ENCODE measurements at regions not wholly inside any gene's neighbourhood (a gene's known extent, or its start where the extent isn't known, plus 50 kb on each side); places are given as distances from the start of the nearest gene placed in this dataset.

DNA sequence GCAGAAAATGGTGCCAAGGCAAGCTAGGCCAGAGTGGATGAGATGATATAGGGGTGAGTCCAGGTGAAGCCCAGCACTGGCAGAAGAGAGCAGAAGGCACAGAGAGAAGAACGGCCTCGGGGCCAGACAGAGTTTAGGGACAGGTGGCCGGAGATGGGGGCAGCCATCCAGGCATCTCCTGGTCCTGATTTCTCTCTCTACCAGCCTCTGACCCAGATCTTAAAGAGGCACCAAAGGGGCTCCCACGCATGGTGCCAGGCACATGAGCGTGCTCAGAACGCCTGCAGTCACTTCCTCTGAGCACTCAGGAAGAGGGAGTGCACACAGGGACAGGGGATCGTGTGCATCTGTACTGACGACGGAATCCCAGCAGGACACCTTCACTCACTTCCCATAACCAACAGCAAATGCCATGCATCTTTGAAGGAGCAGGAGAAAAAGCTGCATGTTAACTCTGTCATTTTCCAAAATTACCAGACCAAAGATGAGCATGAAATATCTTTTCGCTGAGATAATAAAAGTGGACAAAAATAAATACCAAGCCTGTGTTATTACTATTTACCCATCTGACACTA, 427.8 kb upstream of the MYT1L start:
- CTCF ChIA-PET (ENCODE audit: partially characterized antibody), result no interaction called here

More for the DNA sequence above, 427.8 kb upstream of the MYT1L start:
- H2BK5ac ChIP-seq (ENCODE audit: low read depth, low read length), result no peak overlapping the region
- no peak overlapping the region for H3K9ac ChIP-seq (replicated peaks in 1 of 4; ENCODE audit: extremely low read depth in 1 of 4, low read depth in 3 of 4, low read length in 3 of 4)
- H3K18ac ChIP-seq (ENCODE audit: extremely low read depth, low read length), result no peak overlapping the region
- POLR2A ChIA-PET (ENCODE audit: partially characterized antibody), result no interaction called here
- no peaks in the 10 kb centered on the region for H3K23me2 ChIP-seq (ENCODE audit: low read depth, low read length)
- no peaks in the 10 kb centered on the region for H3K36me3 ChIP-seq (ENCODE audit: control insufficient read depth in 2 of 4, insufficient read depth in 4 of 4, low read length in 3 of 4)
- peaks cover 16% of the 10 kb centered on the region in 2 experiments for H3K9me3 ChIP-seq (ENCODE audit: insufficient read depth in 2 of 2, low read depth in 1 of 2, low read length in 1 of 2)
- H3K79me1 ChIP-seq (ENCODE audit: low read depth, low read length), result no peaks in the 10 kb centered on the region
- H2BK120ac ChIP-seq (replicated peaks; ENCODE audit: low read depth, low read length), result no peak overlapping the region
- H3K27ac ChIP-seq (ENCODE audit: low read depth, low read length), result no peak overlapping the region
- H2AFZ ChIP-seq (ENCODE audit: low read length), result no peak overlapping the region
- H4K91ac ChIP-seq (replicated peaks; ENCODE audit: insufficient read length, low read length), result no peak overlapping the region
- H3K79me2 ChIP-seq (ENCODE audit: control insufficient read depth in 1 of 2, insufficient read depth in 2 of 2, low read length in 2 of 2), result no peaks in the 10 kb centered on the region
- no peak overlapping the region for H4K5ac ChIP-seq (ENCODE audit: insufficient read length, low read depth, low read length)
- TF ChIP-seq CEBPB (IDR thresholded peaks at IDR 0.05; ENCODE audit: low read depth, low read length) (no peak), KDM4A (IDR thresholded peaks at IDR 0.05; ENCODE audit: low read depth, low read length, severe bottlenecking) (no peak), KDM1A (IDR thresholded peaks at IDR 0.05; ENCODE audit: borderline replicate concordance, low read length) (no peak), EP300 (IDR thresholded peaks at IDR 0.05; ENCODE audit: borderline replicate concordance in 1 of 2, low read depth in 2 of 2, low read length in 2 of 2) (no peak), NANOG (IDR thresholded peaks at IDR 0.05; ENCODE audit: insufficient read depth, low read depth, low read length, poor library complexity, severe bottlenecking) (no peak), POLR2AphosphoS5 (IDR thresholded peaks at IDR 0.05; ENCODE audit: low read depth, low read length) (no peak), NRF1 (IDR thresholded peaks at IDR 0.05; ENCODE audit: low read depth, low read length) (no peak)
- TF ChIP-seq, protein P1, sequence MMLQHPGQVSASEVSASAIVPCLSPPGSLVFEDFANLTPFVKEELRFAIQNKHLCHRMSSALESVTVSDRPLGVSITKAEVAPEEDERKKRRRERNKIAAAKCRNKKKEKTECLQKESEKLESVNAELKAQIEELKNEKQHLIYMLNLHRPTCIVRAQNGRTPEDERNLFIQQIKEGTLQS (IDR thresholded peaks at IDR 0.05; ENCODE audit: insufficient read depth, low read depth, low read length), result no peak
- TF ChIP-seq, protein P2, sequence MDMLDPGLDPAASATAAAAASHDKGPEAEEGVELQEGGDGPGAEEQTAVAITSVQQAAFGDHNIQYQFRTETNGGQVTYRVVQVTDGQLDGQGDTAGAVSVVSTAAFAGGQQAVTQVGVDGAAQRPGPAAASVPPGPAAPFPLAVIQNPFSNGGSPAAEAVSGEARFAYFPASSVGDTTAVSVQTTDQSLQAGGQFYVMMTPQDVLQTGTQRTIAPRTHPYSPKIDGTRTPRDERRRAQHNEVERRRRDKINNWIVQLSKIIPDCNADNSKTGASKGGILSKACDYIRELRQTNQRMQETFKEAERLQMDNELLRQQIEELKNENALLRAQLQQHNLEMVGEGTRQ (IDR thresholded peaks at IDR 0.05; ENCODE audit: low read length), result no peak
- H2BK12ac ChIP-seq (ENCODE audit: low read depth, low read length), result no peak overlapping the region
- FAIRE-seq (no peak), DNase-seq (ENCODE audit: low read depth in 1 of 2, low spot score in 2 of 2) (no peak)
- no peaks in the 10 kb centered on the region for H4K20me1 ChIP-seq (replicated peaks in 1 of 2; ENCODE audit: control insufficient read depth in 1 of 2, insufficient read depth in 2 of 2, low read length in 2 of 2)
- H2AK5ac ChIP-seq (ENCODE audit: low read depth, low read length), result no peak overlapping the region
- no peak overlapping the region for H2BK15ac ChIP-seq (ENCODE audit: low read length)
- no peaks in the 10 kb centered on the region for H3K27me3 ChIP-seq (replicated peaks in 1 of 4; ENCODE audit: control insufficient read depth in 3 of 4, extremely low read depth in 1 of 4, insufficient read depth in 3 of 4, low read length in 3 of 4)
- H3K4me1 ChIP-seq (replicated peaks in 1 of 4; ENCODE audit: control insufficient read depth in 3 of 4, insufficient read depth in 4 of 4, low read length in 3 of 4), result no peaks in the 10 kb centered on the region; a peak in 2 of 7 replicates
- no peak overlapping the region for H3K4me3 ChIP-seq (ENCODE audit: extremely low read depth in 1 of 4, insufficient read depth in 2 of 4, low read depth in 3 of 4, low read length in 4 of 4)
- H3K4me2 ChIP-seq (ENCODE audit: insufficient read depth in 1 of 2, low read depth in 2 of 2, low read length in 2 of 2), result no peak overlapping the region
- no peak overlapping the region for H3K4ac ChIP-seq (replicated peaks; ENCODE audit: insufficient read length, low read depth, low read length)
- no peak overlapping the region for H2BK20ac ChIP-seq (ENCODE audit: low read length)
- H3K14ac ChIP-seq (ENCODE audit: insufficient read length), result no peak overlapping the region
- H4K8ac ChIP-seq (ENCODE audit: extremely low read depth, insufficient read depth, low read length), result no peak overlapping the region
- H3K56ac ChIP-seq (replicated peaks; ENCODE audit: insufficient read length, low read depth, low read length), result no peak overlapping the region
- WGBS, 2 experiments (ENCODE audit: extremely low coverage in 1 of 2, insufficient coverage in 1 of 2, insufficient read length in 1 of 2, insufficient replicate concordance in 2 of 2, low coverage in 1 of 2, low lambda C conversion rate in 2 of 2, missing lambda C conversion rate in 1 of 2), result 88% methylated on average over 10 of the region's 10 CpGs; no CpG with 5 or more reads in 1 of the 2 experiments
- H3K23ac ChIP-seq (ENCODE audit: insufficient read length), result no peak overlapping the region

Measured in H1 (cell line).